ENCODE measurements at regions not wholly inside any gene's neighbourhood (a gene's known extent, or its start where the extent isn't known, plus 50 kb on each side); places are given as distances from the start of the nearest gene placed in this dataset.

- no peak for TF ChIP-seq CTCF (conservative IDR thresholded peaks at IDR 0.05; ENCODE audit: low read length)
- TF ChIP-seq EZH2phosphoT487 (IDR thresholded peaks at IDR 0.05; ENCODE audit: borderline replicate concordance): no peak
Observed at GRCh38 chr7:85384392-85384791, 197.5 kb upstream of the SEMA3D start.

All from Loucy (cell line).